HG03135 (cell line): ENCODE measurements at regions not wholly inside any gene's neighbourhood (a gene's known extent, or its start where the extent isn't known, plus 50 kb on each side); places are given as distances from the start of the nearest gene placed in this dataset.

Source experiments
- ATAC-seq: cut with Tn5 transposase; IDR thresholded peaks from one replicate; pipeline ENCODE4 v1.9.1; 2021; ENCODE audit warnings: mild to moderate bottlenecking, moderate library complexity; ENCODE audit not compliant: unreplicated experiment

DNA sequence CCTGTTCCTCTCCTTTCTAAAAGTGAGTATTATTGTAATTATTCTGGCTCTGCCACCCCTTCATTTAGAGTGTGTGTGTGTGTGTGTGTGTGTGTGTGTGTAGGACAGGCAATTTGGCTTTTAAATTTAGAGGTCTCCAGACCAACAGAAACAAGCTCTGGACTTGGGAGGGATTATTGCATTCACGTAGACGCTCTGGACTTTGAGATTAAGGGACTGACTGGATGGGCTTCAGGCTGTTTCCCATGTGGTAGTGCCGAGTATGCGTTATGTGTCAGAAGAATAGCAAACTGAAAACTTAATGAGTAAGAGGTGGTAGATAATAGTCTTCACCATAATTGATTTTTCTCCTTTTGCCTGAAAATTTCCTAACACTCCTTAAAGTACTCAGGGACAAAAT lies 281.9 kb downstream of the USP25 start:
- no peak for ATAC-seq

DNA sequence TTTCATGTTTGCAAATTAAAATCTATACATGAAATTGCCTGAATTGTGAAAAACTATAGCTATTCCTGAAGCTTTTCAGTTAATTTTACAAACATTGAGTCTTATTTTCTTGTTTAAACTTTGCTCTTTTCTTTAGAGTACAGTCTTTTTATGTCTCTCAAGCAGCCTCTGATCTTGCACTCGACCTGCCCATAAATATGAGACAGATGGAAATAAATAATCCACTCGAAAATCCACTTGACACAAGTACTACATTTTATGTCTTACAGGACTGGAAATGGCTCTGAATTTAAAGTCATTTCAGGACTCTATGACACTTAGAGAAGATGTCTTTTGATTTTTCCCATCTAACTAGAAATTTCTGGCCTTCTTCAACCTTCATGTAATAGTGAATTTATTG lies 283.8 kb downstream of the USP25 start:
- ATAC-seq = no peak

DNA sequence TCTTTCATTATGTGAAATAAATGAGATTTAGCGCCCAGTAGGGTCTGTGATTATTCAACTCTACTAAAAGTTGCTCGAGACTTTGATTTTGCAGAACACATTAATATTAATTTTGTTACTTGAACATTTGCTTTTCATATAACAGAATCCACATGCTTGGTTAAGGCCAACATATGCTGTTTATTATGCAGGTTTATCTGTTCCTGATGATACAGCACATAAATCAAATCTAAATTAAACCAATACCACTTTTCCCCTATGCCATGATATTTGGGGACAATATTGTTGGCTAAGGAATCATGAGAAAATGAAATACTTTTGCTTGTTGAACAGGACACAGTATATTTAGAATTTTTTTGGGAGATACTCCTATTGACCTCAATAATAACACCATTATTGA lies 291.1 kb downstream of the USP25 start:
- no peak for ATAC-seq

DNA sequence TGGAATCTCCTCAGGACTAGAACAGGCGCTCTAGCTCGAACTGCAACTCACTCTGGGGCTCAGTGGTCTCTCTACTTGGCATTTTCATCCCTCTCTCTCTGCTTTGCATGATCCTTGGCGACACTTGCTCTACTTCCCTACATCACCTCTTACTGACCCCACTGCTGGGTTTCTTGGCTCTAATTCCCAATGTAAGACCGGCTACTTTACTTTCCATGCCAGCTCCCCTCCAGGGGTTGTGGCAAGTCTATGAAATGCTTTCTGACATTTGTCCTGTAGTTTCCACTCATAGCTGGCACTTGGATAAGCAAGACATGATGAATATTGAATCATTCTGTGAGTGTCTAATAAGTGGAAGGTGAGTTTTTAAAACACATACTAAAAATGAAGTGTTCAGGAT lies 292.3 kb downstream of the USP25 start:
- ATAC-seq = no peak

DNA sequence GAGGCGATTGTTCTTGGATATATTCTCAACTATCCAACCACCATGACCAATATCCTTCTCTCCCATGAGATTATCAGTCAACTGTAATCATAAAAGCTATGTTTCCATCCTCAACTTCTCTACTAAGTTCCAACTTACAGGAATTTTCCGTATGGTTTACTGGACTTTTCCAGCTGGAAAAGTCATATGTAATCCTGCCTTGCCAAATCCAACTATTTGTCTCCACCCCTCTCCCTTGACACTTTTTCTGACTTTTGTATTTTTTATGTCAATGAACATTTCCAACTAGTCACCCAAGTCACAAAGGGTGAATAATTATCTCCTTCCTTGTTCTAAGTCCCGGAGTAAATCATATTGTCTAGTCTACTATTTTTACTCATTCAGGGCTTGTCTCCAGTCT lies 293.1 kb downstream of the USP25 start:
- ATAC-seq = no peak

DNA sequence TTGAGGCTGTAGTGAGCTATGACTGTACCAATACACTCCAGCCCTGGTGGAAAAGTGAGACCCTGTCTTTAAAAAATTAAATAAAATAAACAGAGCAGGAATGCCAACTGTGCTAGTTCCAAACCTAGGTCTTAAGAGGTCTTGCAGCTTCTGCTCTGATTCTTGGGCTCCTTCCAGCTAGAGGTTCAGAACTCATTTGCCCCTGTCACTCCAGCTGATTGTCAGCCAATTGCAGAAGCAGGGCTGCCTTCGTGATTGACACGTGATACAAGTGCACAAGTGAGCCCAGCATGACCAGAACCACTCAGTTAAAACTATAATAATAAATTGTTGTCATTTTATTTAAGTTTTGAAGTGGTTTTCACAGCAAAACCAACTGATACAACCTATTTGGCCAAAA lies 298.4 kb downstream of the USP25 start:
- no peak for ATAC-seq

DNA sequence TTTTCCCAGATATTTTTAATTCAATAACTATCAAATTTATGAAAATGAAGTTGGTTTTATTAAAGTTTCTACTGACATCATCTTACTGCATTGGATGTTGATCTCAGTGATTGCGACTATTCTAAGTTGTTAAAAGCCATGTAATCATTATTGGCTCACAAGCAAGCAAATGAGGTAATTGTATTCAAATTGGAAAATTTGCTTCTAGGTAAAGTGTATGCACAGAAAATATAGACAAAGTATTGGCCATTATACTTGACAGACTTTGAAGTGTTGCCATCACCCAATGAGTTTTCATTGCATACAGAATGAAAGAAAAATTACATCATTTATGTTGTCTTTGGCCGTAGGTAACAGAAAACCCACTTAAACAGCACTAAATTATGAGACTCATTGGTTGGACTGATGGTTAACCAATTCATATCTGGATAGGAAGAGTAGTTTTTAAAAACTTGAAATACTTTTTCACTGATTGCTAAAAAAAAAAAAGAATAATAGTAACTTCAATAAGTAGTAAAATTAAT lies 299.2 kb downstream of the USP25 start:
- ATAC-seq = no peak

DNA sequence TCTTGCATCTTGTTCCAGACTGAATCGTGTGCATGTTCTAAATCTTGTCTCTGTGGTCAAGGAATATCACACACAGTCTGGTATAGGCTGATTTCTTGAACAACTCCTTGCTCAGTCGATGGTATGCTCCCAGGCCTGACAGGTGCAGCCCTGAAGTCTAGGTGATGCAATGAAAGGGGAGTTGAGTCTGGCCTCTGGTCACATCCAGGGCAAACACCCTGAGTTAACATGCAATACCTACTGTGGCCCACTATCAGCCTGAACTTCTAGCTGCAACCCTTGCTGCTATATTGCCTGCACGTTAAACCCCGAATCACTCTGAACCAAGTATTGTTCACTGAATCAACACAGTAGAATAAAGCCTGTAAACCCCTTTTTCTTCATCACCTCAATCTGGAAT lies 303.4 kb downstream of the USP25 start:
- ATAC-seq = no peak

DNA sequence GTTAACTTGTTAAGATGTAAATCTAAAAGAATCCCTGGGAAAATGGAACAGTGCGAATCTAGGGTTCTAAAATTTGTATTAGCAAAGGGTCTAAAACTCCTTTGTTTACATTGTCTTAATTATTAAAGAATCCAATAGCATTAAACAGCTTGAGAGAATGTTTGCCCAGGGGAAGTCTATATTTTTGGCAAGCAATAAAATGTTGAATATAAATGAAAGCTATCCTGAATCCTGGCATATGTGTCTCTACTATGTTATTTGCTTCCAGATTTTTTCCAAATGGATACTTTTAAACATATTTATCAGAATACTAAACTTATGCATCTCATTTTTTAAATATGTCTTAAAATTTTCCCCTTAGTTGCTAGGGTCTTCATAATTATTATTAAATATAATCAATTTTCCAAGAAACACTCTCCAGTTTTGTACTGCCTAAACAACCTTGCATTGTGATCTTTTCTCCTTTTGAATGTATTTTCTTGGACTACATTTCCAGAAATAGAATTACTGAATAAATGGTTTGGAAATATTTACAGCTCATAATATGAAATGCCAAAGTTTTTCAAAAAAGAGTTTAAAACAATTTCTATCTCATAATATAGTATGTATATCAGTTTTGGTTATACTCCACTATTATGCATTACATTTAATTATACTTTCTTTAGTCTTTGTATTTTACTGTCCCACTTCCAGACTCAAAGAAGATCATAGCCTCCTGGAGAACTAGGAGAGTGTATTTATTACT lies 304.8 kb downstream of the USP25 start:
- ATAC-seq = no peak

DNA sequence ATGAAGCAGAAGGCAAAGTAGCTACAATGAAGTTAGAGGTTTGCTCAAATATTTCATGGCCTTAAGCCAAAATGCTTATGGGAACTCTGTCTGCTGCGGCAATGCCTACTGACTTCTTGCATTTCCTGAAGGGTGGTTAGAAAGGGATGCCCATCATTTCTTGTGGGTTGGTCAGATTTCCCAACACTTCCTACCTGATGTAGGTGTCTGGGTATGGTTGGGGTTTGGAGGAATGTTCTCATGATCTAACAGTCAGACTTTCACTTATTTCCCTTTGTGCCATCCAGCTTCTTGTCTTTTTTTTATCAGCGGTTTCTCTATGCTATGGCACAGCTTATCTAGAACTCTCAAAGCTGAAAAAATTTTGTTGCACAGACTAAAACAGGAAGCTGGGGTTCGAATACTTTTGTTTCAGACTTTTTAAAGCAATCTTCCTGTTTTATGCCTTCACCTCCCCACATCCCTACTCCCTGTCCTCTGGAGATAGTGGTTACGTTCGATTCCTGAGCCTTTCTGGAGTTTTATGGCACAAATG lies 307.7 kb downstream of the USP25 start:
- ATAC-seq = no peak

DNA sequence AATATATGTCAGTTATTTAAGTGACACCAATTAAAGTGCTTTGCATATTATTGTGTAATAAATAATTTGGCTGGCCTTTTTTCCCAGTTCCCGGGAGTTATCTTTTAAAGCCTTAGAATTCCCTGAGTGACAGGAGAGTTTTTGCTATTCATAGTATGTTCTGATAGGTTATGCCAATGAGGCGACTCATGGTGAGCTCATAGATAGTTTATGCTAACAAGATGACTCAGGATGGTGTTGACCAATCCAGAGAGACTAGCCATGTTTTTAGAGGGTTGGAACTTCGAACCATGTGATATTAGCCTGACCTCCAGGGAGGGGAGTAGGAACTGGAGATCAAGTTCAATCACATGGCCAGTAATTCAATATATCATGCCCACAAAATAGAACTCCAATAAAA lies 310.8 kb downstream of the USP25 start:
- ATAC-seq = no peak

DNA sequence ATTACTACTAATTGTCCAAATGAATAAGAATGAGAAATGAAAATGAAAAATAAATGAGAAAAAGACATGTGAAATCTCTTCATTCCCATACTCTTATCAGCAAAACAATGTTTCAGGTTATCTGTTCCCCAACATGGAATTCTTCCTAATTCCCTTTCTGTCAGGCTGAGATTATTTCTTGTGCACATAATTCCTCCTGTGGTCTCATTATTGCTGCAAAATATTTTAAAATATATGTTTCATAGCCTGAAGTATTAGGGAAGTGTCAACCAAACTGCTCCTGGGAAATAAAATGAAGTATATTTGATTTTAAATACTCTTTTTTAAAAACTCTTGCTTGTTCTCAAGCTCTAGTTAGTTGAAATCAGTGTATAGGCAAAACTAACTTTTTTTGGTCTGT lies 314.9 kb downstream of the USP25 start:
- no peak for ATAC-seq

DNA sequence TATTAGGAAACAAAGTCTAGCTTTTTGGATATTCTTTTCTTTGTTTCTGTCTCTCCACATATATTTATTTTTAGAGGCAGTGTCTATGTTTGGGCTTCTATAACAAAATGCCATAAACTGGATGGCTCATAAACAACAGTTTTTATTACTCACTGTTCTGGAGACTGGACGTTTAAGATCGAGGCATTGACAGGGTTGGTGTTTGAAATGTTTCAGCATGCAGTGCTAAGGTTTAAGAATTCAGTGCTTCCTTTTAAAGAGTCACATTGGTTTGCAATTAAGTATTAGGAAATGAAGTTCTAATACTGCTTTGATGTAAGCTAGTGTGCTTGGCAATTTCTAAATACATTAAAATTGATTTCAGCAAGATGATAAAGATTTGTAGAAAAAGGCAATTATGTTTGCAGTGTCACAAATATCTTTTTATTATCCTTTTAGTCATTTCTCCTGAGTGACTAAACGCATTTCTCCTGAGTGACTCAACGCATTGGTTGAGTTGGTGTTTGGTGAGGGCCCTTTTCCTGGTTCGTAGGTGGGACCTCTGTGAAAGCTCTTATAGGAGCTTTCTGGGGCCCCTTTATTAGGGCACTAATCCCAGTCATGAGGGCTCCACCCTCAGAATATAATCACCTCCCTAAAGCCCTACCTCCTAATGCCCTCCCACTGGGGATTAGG lies 317.0 kb downstream of the USP25 start:
- no peak for ATAC-seq

DNA sequence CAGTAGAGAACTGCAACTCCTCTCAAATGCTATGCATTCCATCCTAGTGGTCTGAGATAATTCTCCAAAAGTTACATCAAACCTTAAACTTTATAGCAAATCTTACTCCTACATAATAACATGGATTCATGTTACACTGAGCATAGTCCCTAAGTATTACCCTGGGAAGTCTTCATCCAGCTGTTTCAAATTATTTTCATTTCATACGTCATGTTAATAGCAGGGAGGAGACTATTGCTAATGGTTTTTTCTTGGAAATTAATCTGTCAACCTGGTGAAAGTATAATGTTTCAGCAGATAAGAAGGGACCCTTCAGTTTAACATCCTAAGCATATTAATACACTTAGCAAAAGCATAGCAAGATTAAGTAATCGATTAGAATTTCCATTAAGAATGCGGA lies 318.1 kb downstream of the USP25 start:
- ATAC-seq = no peak

DNA sequence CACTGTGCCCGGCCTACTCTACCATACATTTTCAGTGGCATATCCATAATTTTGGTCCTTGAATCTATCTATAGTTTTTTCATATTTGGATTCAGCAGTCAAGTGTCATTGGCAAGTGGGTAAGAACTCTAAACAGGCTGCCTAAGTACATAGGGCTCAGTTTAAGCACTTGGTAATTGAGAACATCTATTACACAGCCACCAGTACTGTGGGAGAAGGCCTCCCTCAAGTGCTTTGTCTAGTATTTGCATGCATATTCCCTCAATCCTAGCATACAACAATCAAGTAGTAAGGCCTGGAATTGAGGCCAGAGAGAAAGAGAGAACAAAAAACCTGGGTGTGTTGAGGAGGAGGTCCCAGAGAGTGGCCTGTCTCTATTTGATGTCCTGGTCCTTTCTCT lies 325.2 kb downstream of the USP25 start:
- no peak for ATAC-seq

DNA sequence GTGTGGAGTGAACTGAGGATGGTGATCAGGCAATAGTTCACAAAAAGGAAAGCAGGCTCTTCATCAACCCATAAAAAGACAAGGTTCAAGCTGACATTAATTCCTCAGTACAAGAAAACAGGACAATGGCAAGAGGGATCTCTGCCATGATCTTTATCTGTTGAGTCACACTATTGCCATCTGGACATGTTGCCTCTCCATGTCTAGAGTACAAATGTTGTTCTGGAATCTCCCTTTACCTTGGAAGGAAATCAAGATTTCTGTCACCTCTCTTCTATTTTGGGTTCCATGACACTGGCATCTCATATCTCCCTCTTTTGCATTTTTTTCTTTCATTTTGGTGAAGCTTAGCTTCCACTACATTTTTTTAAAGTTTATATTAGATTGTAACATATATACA lies 329.1 kb downstream of the USP25 start:
- no peak for ATAC-seq

DNA sequence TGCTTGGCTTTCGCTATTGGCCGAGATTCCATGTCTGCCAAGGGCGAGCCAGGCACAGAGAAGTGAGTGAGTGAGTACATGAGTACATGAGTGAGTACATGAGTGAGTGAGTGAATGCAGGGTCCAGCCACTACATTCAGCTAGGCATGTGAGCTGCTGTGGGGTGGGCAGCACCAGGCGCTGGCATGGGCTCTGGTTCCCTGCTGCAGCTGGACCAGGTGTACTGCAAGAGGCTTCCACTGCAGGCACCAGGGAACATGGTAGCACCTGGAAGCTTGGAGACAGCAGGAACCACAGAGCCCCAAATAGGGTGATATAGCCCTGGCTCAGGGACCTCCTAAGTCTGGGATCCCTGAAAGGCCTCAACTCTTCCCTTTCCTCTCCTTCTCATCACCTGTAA lies 330.2 kb downstream of the USP25 start:
- no peak for ATAC-seq

DNA sequence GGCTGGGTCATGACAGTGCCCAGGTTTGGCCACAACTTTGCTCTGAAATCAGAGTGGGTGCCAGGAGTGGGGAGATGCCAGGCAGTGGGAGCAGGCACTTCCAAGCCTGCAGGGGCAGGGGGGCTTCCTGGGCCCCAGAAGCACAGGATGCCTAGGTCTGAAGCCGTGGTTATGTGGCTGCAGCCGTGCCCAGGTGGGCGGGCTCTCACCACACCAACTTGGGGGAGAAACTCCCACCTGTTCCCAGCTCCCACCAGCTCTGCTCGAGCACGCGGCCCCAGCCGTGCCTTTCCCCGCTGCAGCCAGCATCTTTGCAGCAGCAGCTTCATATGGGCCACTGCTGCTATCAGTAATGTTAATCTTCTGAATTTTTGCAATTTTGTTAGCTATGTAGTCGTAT lies 331.4 kb downstream of the USP25 start:
- no peak for ATAC-seq

DNA sequence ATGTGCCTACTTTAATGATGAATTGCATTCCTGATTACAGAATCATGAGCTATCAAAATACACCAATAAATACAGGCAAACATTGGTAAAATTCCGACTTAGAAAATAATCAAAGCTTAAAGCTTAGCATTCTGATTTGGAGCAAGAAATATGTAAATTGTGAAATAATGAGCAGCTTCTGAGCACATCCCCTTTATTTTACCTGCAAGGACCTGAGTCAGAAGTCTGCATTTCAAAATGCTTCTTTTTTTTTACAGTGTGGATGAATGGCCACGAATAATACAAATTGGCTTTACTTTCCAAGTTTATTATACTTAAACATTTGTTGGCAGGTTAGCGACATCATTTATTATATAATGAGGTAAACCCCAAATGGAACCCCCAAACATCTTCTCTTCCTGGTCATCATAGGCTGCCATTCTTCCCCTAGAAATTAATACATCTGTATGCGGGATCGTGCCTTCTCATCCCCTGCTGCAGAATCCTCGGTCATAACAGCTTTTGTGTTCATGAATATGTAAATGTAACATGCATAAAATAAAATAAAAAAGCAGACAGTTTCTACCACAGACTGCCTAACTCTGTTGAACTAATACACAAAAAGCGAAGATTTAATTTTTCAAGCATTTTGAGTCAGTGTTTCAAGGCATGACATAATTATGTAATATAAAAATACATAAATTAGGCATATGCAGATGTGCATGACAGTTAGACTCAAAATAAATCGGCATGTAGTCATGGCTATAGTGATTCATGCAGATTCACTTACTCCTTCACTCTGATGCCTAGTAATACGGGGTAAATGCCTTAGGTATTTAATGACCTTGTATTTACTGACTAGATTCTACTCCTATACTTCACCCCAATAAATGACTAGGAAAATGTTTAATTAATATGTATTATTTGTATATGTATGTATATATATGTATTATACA lies 339.7 kb downstream of the USP25 start:
- no peak for ATAC-seq

DNA sequence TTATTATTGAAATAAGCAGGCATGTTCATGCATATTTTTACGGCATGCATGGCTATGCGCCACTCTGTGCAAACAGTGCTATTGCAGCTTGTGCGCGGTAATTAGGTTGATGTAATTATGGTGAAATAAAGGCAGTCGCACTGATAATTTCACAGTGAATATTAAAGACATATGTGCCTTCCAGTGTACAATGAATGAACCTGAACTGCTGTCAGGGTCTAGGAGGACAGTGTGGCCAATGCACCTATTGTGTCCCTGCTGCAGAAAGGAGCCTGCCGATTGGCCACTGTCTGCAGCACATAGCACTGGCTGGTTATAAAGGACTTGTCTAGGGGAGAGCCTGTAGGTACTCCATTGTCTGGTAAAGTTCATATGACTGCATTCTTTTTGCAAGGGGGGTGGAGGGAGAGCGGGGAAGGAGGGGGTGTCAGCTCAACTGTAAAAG lies 340.4 kb downstream of the USP25 start:
- no peak for ATAC-seq

DNA sequence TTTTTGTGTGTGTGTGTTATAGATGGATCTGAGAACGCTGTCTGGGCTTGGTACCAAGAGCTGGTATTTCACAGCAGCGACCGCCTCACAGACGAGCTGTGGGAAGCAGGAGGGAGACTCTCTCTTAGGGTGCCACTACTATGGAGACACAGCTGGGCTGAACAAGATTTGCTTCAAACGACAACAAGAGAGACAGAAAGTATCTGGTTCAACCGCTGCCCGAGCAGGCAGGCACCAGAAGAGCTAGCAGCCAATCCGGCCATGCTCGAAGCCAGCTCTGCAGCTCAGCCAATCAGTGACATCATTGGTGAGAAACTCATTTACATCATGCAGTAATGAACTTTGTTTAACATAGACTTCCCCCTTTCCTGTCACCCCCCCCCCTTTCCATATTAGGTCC lies 341.3 kb downstream of the USP25 start:
- ATAC-seq = no peak
